Heart left ventricle (tissue), 16 donors: ENCODE measurements at regions not wholly inside any gene's neighbourhood (a gene's known extent, or its start where the extent isn't known, plus 50 kb on each side); places are given as distances from the start of the nearest gene placed in this dataset.
"Not testable (repeated sequence)": the region's sequence is repeated elsewhere in the genome, so short reads cannot be mapped to it uniquely, and the experiment has no call there.

Experiments
- ATAC-seq, 4 donors: fragments of 200-7000 bp; cut with Tn5 transposase; one replicate each; pipeline ENCODE4 v1.9.1; 2020 to 2022; ENCODE audit warnings: moderate library complexity in 4 of 4, mild to moderate bottlenecking in 3 of 4, moderate number of reproducible peaks in 1 of 4
- DNase-seq, 5 donors: peaks; one replicate each; pipeline ENCODE4 v3.0.0-alpha.2; 2020
- H3K27ac ChIP-seq, 12 donors: fragments of 200-600 bp; sonication (generic) in 4 of 12; one replicate each; pipeline versions ENCODE4 v1.5.0 to v1.8.0; 2016 to 2022; ENCODE audit warnings: mild to moderate bottlenecking in 2 of 12
- H3K27me3 ChIP-seq, 9 donors: fragments of 200-600 bp; sonication (generic) in 2 of 9; one replicate each; pipeline versions ENCODE4 v1.5.1 to v1.8.0; 2016 to 2022; ENCODE audit warnings: mild to moderate bottlenecking in 3 of 9
- H3K36me3 ChIP-seq, 9 donors: fragments of 200-600 bp; sonication (generic) in 2 of 9; one replicate each; pipeline versions ENCODE4 v1.5.0 to v1.8.0; 2018 to 2022; ENCODE audit warnings: mild to moderate bottlenecking in 2 of 9
- H3K4me1 ChIP-seq, 12 donors: fragments of 200-600 bp; sonication (generic) in 4 of 12; one replicate each; pipeline versions ENCODE4 v1.5.0 to v1.8.0; 2016 to 2022; ENCODE audit warnings: mild to moderate bottlenecking in 3 of 12
- H3K4me3 ChIP-seq, 12 donors: fragments of 200-600 bp; sonication (generic) in 4 of 12; one replicate each; pipeline versions ENCODE4 v1.5.0 to v1.8.0; 2017 to 2022; ENCODE audit warnings: mild to moderate bottlenecking in 9 of 12, moderate library complexity in 4 of 12
- H3K9me3 ChIP-seq, 12 donors: fragments of 200-600 bp; sonication (generic) in 4 of 12; one replicate each; pipeline versions ENCODE4 v1.5.0 to v1.8.0; 2016 to 2022; ENCODE audit warnings: mild to moderate bottlenecking in 1 of 12
- CTCF ChIP-seq, 12 donors: fragments of 200-600 bp; sonication (generic) in 4 of 12; IDR thresholded peaks; one replicate each; pipeline versions ENCODE4 v1.5.0 to v1.8.0; 2018 to 2022; ENCODE audit warnings: antibody characterized with exemption in 12 of 12, mild to moderate bottlenecking in 5 of 12
- POLR2A ChIP-seq, 2 donors: fragments of 450-650 bp; IDR thresholded peaks; one replicate each; pipeline ENCODE4 v1.6.1; 2017; ENCODE audit warnings: antibody characterized with exemption in 2 of 2, mild to moderate bottlenecking in 2 of 2, moderate library complexity in 2 of 2
- WGBS, 4 donors: extraction: QIAGEN DNeasy Blood & Tissue Kit in 2 of 4; methylation state at CpG; one replicate each; pipeline versions ENCODE4 v1.1.5 to v1.1.7; 2013 to 2018; 5-methylcytosine and 5-hydroxymethylcytosine counted together
- intact Hi-C, 10 donors: fragments of 100-400 bp; cut with DNase I; formaldehyde crosslinking; loops; one replicate each; pipeline versions ENCODE4 v1.11.1 to v1.14.2; 2022
- donor health status: ischemic (EF 13 %, LVEDD 7.1; RV severe dilation, severe dysfunction).
- donor health status: healthy with polysubstance abuse.
- donor health status: DM: no; HTN: yes; CAD: no.
- donor health status: DM: no; HTN: no; CAD: no.
- donor health status: ischemic (EF 25% LVEDD 6.9; RV normal size, moderate dysfunction).
- donor health status: ischemic (EF 25% LVEDD 5.7; RV mildly dilated, moderate dysfunction).
- donor health status: healthy.
- donor health status: DM: yes; HTN: yes; CAD: no.
- donor health status: ischemic (EF 35%, LVEDD 5.7; RV mildly dilated, moderate dysfunction).
- donor health status: nonischemic (EF 11% LVEDD 7.7; RV severe dilation, severe dysfunction).
- donor health status: DM: yes; HTN: yes; CAD: no.
- donor health status: PGD.
- donor health status: ischemic (EF 29% LVEDD 5.4; RV normal size, mild dysfunction).
- donor health status: nonischemic (EF 23%, LVEDD 6.1; RV moderate dilation, normal function).

- TF ChIP-seq POLR2A (IDR thresholded peaks at IDR 0.05) (no peak), CTCF (IDR thresholded peaks at IDR 0.05) (no peak)
- H3K36me3 ChIP-seq = no peaks in the 10 kb centered on the region
- intact Hi-C loops = no loop called here
- DNase-seq (no peak), ATAC-seq (no peak)
- H3K27me3 ChIP-seq = no peaks in the 10 kb centered on the region
- H3K27ac ChIP-seq = no peak overlapping the region
- H3K9me3 ChIP-seq = no peaks in the 10 kb centered on the region
- H3K4me1 ChIP-seq = peaks cover 0 to 7% (median 0%) of the 10 kb centered on the region in 12 donors
- WGBS, 4 donors = 75 to 87% (median 86%) methylated on average over 3 of the region's 3 CpGs
- no peak overlapping the region for H3K4me3 ChIP-seq
These were observed 113.4 kb downstream of the ANXA5 start for GRCh38 chr4:121583396-121583795.

- H3K9me3 ChIP-seq = no peaks in the 10 kb centered on the region
- intact Hi-C loops = no loop called here
- TF ChIP-seq CTCF (IDR thresholded peaks at IDR 0.05) (no peak), POLR2A (IDR thresholded peaks at IDR 0.05) (no peak)
- no peaks in the 10 kb centered on the region for H3K36me3 ChIP-seq
- H3K4me3 ChIP-seq = no peak overlapping the region
- ATAC-seq (no peak), DNase-seq (no peak)
- no peak overlapping the region for H3K27ac ChIP-seq
- H3K4me1 ChIP-seq = peaks cover 0 to 7% (median 0%) of the 10 kb centered on the region in 12 donors
- H3K27me3 ChIP-seq = no peaks in the 10 kb centered on the region
These were observed 114.5 kb downstream of the ANXA5 start for GRCh38 chr4:121582296-121582695.

GRCh38 chr4:121575392-121575791, 121.4 kb downstream of the ANXA5 start:
- H3K4me3 ChIP-seq, H3K9me3 ChIP-seq, H3K36me3 ChIP-seq, H3K27ac ChIP-seq, intact Hi-C loops, H3K4me1 ChIP-seq, DNase-seq, ATAC-seq, H3K27me3 ChIP-seq: not testable (repeated sequence)
- 95 to 98% (median 98%) methylated on average over 3 of the region's 3 CpGs for WGBS, 4 donors

GRCh38 chr4:121574618-121575017, 122.2 kb downstream of the ANXA5 start:
- DNase-seq (no peak), ATAC-seq (no peak)
- intact Hi-C loops = no loop called here
- TF ChIP-seq CTCF (IDR thresholded peaks at IDR 0.05) (no peak), POLR2A (IDR thresholded peaks at IDR 0.05) (no peak)
- Histone ChIP-seq H3K4me3 (no peak overlapping the region), H3K27me3 (no peaks in the 10 kb centered on the region), H3K36me3 (no peaks in the 10 kb centered on the region), H3K4me1 (no peaks in the 10 kb centered on the region), H3K9me3 (peaks cover 0 to 6% (median 0%) of the 10 kb centered on the region in 12 donors), H3K27ac (no peak overlapping the region)

GRCh38 chr4:121567748-121568147, 129.0 kb downstream of the ANXA5 start:
- Histone ChIP-seq H3K27ac (no peak overlapping the region), H3K4me3 (no peak overlapping the region), H3K27me3 (no peaks in the 10 kb centered on the region), H3K4me1 (no peaks in the 10 kb centered on the region), H3K9me3 (peaks cover 0 to 6% (median 0%) of the 10 kb centered on the region in 12 donors), H3K36me3 (no peaks in the 10 kb centered on the region)
- 63 to 88% (median 67%) methylated on average over 3 to 4 of the region's 4 CpGs for whole genome bisulfite sequencing, 4 donors
- no peak for ATAC-seq
- no peak for DNase-seq
- intact Hi-C loops = no loop called here
- no peak for TF ChIP-seq POLR2A (IDR thresholded peaks at IDR 0.05)
